Left colon (tissue), 2 donors: ENCODE measurements at regions not wholly inside any gene's neighbourhood (a gene's known extent, or its start where the extent isn't known, plus 50 kb on each side); places are given as distances from the start of the nearest gene placed in this dataset.
A peak's percentile ranks its signal among the peaks of the same experiment; 100 is the strongest.

Experiments
- ATAC-seq: fragments of 200-7000 bp; cut with Tn5 transposase; one replicate; pipeline ENCODE4 v1.9.1; 2020; ENCODE audit warnings: mild to moderate bottlenecking, moderate library complexity
- DNase-seq, 2 donors: peaks; one replicate each; pipeline ENCODE4 v3.0.0-alpha.2; 2020
- intact Hi-C, 2 donors: fragments of 100-400 bp; cut with DNase I in 1 of 2; cut with micrococcal nuclease in 1 of 2; formaldehyde crosslinking; loops; one replicate each; pipeline versions ENCODE4 v1.11.2 to v1.14.0; 2022; cut with DNase I, micrococcal nuclease
- donor health status: DM: no; HTN: no; CAD: no.
- donor health status: DM: yes; HTN: yes; CAD: no.

DNA sequence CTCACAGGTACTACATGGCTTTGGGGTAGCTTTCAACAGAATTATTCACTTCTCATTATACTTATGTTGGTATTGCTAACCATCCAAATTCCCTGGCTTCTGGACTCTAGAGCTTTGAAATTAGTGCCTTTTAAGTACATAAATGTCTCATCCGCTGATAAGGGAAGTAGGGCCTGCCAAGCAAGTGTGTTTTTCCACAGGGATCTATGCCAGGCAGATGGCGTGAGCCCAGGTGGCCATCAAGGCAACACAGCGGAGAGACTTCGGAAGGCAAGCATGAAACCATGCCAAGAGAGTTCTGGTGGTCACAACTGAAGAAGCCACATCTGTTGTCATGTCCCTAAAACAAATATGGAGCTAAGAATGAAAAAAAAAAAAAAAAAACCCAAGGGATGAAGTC lies 503.1 kb upstream of the LCORL start:
- intact Hi-C loops = no loop called here
- ATAC-seq (no peak), DNase-seq (no peak)

- intact Hi-C loops = no loop called here
- no peak for ATAC-seq
Measured at GRCh38 chr4:18518098-18518497, 496.5 kb upstream of the LCORL start.

DNA sequence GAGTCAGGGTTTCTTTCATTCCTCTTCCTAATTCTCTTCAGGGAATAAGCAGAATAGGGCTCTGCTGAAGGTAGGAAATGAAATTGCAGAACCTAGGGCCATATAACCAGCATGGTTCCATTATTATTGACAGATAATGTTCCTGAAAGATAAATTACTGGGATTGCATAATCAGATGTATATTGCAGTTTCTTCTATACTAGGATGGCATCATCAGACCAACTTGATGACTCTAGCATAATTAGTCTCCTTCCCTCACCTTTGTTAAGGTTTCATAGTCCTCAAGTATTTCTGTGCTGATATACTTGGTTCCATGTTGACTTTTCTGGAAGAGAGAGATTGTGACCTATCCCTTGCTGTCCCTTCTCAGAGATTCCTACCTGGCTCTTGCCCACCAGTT lies 492.3 kb upstream of the LCORL start:
- intact Hi-C loops = no loop called here
- no peak for ATAC-seq
- no peak for DNase-seq

More at GRCh38 chr4:18518098-18518497, 496.5 kb upstream of the LCORL start:
- DNase-seq = no peak

DNA sequence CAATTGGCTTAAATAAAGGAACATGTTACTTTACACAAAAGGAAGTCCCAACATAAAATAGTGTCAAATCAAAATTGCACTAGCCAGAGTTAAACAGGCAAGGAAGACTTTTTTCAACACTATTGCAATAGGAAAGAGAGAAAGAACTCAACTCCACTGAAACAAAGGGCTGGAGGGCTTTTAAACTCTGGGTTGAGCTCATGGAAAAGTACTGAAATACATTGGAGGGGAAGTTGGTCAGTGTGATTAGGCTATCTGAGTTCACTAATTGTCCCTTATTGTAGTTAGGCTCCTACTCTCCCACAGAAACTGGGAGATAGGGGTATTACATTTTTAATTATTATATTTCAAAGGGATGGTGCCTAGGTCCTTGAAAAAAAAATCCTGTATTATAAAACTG lies 491.2 kb upstream of the LCORL start:
- intact Hi-C loops = no loop called here
- DNase-seq (no peak), ATAC-seq (no peak)

- no peak for ATAC-seq
Measured at GRCh38 chr4:18511727-18512126, 490.2 kb upstream of the LCORL start.

DNA sequence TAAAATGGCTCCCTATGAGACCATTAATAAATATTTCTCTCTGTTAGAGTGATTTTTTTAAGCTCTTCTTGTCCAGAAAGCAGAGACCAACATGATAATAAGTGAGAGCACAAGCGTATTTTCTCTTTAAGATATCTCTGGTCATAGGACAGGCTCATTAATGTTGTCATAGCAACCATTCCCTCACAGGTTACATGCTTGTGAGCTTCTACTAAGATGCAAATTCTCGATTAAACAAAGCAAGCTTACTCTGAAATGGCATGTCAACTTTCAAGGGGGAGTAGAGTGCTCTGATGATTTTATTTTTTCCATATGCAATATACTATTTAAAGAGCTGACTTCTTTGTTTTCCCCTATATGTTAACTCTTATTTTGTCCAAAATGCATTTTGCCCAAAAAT lies 487.2 kb upstream of the LCORL start:
- intact Hi-C loops = no loop called here
- ATAC-seq = no peak
- DNase-seq = no peak

More at GRCh38 chr4:18511727-18512126, 490.2 kb upstream of the LCORL start:
- intact Hi-C loops = no loop called here
- DNase-seq = no peak

GRCh38 chr4:18480928-18481327 lies 459.4 kb upstream of the LCORL start:
- intact Hi-C loops = no loop called here
- DNase-seq (no peak), ATAC-seq (no peak)

- no peak for ATAC-seq
- intact Hi-C loops = no loop called here
Measured at GRCh38 chr4:18480342-18480741, 458.8 kb upstream of the LCORL start.

GRCh38 chr4:18479825-18480224 lies 458.3 kb upstream of the LCORL start:
- intact Hi-C loops = no loop called here
- DNase-seq (no peak), ATAC-seq (no peak)

More at GRCh38 chr4:18480342-18480741, 458.8 kb upstream of the LCORL start:
- no peak for DNase-seq

- ATAC-seq = no peak
- DNase-seq = no peak
- intact Hi-C loops = no loop called here
Measured at GRCh38 chr4:18463987-18464559, 442.5 kb upstream of the LCORL start.

GRCh38 chr4:18458465-18458864 lies 436.9 kb upstream of the LCORL start:
- intact Hi-C loops = no loop called here
- ATAC-seq (no peak), DNase-seq (no peak)

- intact Hi-C loops = no loop called here
- ATAC-seq = peak; percentile 100
- DNase-seq = peak in 1 of 2 donors; percentile 11
Measured at GRCh38 chr4:18454349-18454748, 432.8 kb upstream of the LCORL start.

DNA sequence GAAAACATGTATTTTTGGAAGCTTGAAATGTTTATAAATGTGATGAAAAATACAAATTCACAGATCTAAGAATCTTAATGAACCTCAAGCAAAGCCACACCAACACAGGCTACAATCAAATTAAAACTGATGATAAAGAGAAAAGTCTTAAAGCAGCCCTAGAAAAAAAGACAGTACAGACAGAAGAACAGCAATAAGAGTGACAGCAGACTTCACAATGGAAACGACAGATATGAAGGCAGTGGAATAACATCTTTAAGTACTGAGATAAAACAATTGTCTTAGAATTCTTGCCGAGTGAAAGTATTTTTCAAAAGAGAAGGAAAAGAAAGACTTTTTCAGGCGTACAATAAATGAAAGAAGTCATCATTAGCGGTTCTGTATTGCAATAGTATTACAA lies 423.6 kb upstream of the LCORL start:
- intact Hi-C loops = no loop called here
- ATAC-seq = no peak
- DNase-seq = no peak

DNA sequence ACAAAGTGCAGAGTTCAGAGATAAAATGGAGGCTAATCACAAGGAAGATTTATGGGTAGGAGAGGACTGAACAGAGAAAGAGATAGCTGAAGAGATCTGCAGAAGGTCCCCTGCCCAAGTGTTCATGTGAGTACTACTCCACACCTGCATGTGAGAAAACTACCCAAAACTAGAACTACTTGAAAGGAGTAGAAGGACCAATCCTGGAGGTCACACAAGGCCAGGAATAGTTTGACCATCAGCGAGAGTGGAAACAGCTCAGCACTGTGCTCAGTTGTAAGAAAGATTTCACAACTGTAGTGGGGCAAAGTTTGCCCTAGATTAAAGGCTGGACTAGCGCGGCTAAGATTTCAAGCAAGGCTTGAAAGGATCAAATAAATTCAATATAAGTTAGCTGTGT lies 422.7 kb upstream of the LCORL start:
- no peak for ATAC-seq
- DNase-seq = no peak
- intact Hi-C loops = no loop called here

DNA sequence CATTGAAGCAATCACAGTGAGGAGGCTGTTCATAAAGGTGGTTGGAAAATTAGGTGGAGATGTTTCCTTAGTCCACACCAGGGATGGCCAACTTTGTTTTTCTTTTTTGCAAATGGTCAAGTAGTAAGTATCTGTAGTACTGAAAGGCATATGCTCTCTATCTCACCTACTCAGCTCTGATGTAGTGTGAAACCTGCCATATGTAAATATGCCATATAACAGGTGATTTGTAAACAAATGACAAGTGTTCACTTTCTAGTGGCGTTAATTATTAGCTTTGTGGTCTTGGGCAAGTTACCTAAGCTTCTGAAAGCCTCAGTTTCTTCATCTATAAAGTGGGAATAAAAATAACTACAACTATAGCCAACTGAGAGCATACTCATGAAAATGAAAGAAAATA lies 421.4 kb upstream of the LCORL start:
- intact Hi-C loops = no loop called here
- DNase-seq (no peak), ATAC-seq (no peak)

GRCh38 chr4:18441676-18442075 lies 420.1 kb upstream of the LCORL start:
- ATAC-seq = no peak
- DNase-seq = no peak
- intact Hi-C loops = no loop called here

GRCh38 chr4:18441203-18441590 lies 419.6 kb upstream of the LCORL start:
- ATAC-seq (no peak), DNase-seq (no peak)
- intact Hi-C loops = no loop called here

GRCh38 chr4:18440527-18441202 lies 419.1 kb upstream of the LCORL start:
- DNase-seq (no peak), ATAC-seq (no peak)
- intact Hi-C loops = no loop called here

DNA sequence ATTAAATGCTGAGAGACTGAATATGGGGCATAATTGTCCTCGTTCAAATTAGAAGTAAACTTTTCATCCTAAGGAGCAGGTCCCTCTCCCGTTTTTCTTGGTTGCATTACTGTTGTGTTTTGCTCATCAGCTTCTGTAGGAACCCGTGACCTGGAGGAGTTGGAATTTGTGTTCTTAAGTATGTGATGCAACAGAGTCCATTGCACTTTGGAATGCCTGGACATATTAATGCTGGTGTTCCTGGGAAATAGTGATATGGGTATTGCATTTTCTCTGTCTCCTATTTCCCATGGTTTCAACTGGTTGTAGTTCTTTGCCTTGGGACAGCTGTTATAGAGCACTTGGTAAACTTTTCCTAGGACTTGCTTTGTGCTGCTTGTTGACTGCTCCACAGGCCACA lies 417.8 kb upstream of the LCORL start:
- DNase-seq = no peak
- ATAC-seq = no peak
- intact Hi-C loops = no loop called here

DNA sequence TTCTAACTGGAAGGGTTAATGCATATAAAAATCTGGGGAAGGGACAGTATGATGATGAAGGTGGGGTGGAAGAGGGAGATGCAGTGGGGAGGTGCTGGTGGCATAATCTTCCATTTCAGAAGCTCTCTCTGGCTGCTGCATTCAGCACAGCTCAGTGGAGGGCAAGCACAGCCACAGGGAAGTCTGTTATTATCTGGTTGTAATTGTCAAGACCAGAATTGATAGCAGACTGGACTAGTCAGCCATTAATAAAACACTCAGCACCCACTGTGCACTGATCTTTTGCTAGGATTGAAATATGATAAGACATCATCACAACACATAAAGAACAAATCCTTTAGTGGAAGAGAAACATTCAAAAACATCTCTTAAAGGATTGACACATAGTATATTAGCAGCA lies 414.2 kb upstream of the LCORL start:
- DNase-seq (no peak), ATAC-seq (no peak)
- intact Hi-C loops = no loop called here

DNA sequence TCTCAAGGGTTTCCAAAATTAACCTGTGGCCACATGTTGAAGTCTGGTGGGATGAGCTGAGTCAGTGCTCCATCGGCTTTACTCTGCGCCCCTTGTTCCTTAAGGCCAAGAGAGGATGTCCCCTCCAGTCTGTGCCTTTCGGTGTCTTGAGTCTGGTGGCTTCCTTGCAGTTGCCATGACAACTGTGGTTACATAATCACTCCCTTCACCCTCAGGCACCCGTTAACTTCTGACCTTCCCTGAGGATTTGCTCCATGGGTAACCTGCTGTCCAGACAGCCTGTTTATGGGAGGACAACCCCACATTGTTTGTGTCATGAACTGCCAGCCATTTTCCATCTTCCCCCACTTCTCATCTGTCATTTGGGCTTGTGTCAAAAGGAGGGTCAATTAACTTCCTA lies 401.1 kb upstream of the LCORL start:
- ATAC-seq (no peak), DNase-seq (no peak)
- intact Hi-C loops = no loop called here
